MCF 10A (cell line): ENCODE measurements at regions not wholly inside any gene's neighbourhood (a gene's known extent, or its start where the extent isn't known, plus 50 kb on each side); places are given as distances from the start of the nearest gene placed in this dataset.
A peak's percentile ranks its signal among the peaks of the same experiment; 100 is the strongest.

ENCODE experiments used
- BruUV-seq: library from RNA; stranded (reverse); fragments of 400-500 nt; replicated peaks from 2 replicates; lab custom pipeline; 2021; lab: Mats Ljungman, UMichigan
- CTCF ChIA-PET: fragments of 300-600 bp; sonication (Branson Sonifier 250); formaldehyde crosslinking; extraction: SDS; loops from one replicate; lab custom pipeline; 2021; ENCODE audit warnings: antibody characterized with exemption, inconsistent platforms; lab: Yijun Ruan, JAX
- POLR2A ChIA-PET: fragments of 300-600, 350-650 bp; sonication (Branson Sonifier 250); formaldehyde crosslinking; extraction: SDS; loops from one replicate; lab custom pipeline; 2020; ENCODE audit warnings: antibody characterized with exemption, inconsistent platforms; lab: Yijun Ruan, JAX
- DNase-seq: peaks from one replicate; pipeline ENCODE4 v3.0.0-alpha.2; 2018; ENCODE audit not compliant: unreplicated experiment
- H3K27ac Mint-ChIP-seq: one replicate; pipeline ENCODE4 v1.8.0; 2022; ENCODE audit warnings: mild to moderate bottlenecking, low read depth, mixed read lengths; ENCODE audit not compliant: unreplicated experiment
- H3K27me3 Mint-ChIP-seq: one replicate; pipeline ENCODE4 v1.8.0; 2022; ENCODE audit warnings: mixed read lengths; ENCODE audit not compliant: insufficient read depth, unreplicated experiment
- H3K36me3 Mint-ChIP-seq: one replicate; pipeline ENCODE4 v1.8.0; 2022; ENCODE audit warnings: mild to moderate bottlenecking, moderate library complexity, mixed read lengths; ENCODE audit not compliant: insufficient read depth, unreplicated experiment
- H3K4me1 Mint-ChIP-seq: one replicate; pipeline ENCODE4 v1.8.0; 2022; ENCODE audit warnings: mixed read lengths; ENCODE audit not compliant: insufficient read depth, unreplicated experiment
- H3K4me3 Mint-ChIP-seq: one replicate; pipeline ENCODE4 v1.8.0; 2022; ENCODE audit warnings: mild to moderate bottlenecking, moderate library complexity, mixed read lengths; ENCODE audit not compliant: unreplicated experiment
- H3K9me3 Mint-ChIP-seq: one replicate; pipeline ENCODE4 v1.8.0; 2022; ENCODE audit warnings: mixed read lengths; ENCODE audit not compliant: unreplicated experiment
- CTCF ChIP-seq: fragments of 200-600 bp; IDR thresholded peaks from one replicate; pipeline ENCODE4 v1.8.0; 2022; ENCODE audit warnings: antibody characterized with exemption, mild to moderate bottlenecking; ENCODE audit not compliant: unreplicated experiment
- intact Hi-C: fragments of 100-400 bp; cut with micrococcal nuclease; formaldehyde crosslinking; loops from 2 replicates; pipeline ENCODE4 v1.14.1; 2022

GRCh38 chr13:33381180-33381579 is 95.6 kb upstream of the STARD13 start:
- Mint-ChIP-seq H3K27ac (no peak overlapping the region), H3K27me3 (no peaks in the 10 kb centered on the region), H3K36me3 (no peaks in the 10 kb centered on the region), H3K4me3 (no peak overlapping the region), H3K9me3 (no peaks in the 10 kb centered on the region), H3K4me1 (no peaks in the 10 kb centered on the region)
- ChIA-PET POLR2A (no interaction called here), CTCF (interaction anchor here (0.6 kb wide), 1 partner anchor 39 kb away, joined by 4 read pairs; no protein-coding TSS in a partner anchor)
- intact Hi-C loops = no loop called here
- BruUV-seq = no TSS peak
- no peak for DNase-seq
- TF ChIP-seq CTCF = no peak

- Mint-ChIP-seq H3K36me3 (no peaks in the 10 kb centered on the region), H3K4me3 (no peak overlapping the region), H3K27ac (no peak overlapping the region), H3K4me1 (no peaks in the 10 kb centered on the region), H3K27me3 (no peaks in the 10 kb centered on the region), H3K9me3 (no peaks in the 10 kb centered on the region)
- CTCF ChIA-PET = interaction anchor here (0.6 kb wide), 1 partner anchor 40 kb away, joined by 4 read pairs; no protein-coding TSS in a partner anchor
- no peak for TF ChIP-seq CTCF
- intact Hi-C loops = no loop called here
- POLR2A ChIA-PET = no interaction called here
- DNase-seq = no peak
- BruUV-seq = no TSS peak
These were observed 96.4 kb upstream of the STARD13 start for GRCh38 chr13:33381906-33382305.

GRCh38 chr13:33383724-33384577 is 98.4 kb upstream of the STARD13 start:
- POLR2A ChIA-PET = no interaction called here
- intact Hi-C loops = no loop called here
- DNase-seq = no peak
- no TSS peak for BruUV-seq
- Mint-ChIP-seq H3K9me3 (no peaks in the 10 kb centered on the region), H3K4me3 (no peak overlapping the region), H3K4me1 (peaks cover 8% of the 10 kb centered on the region), H3K27ac (no peak overlapping the region), H3K36me3 (no peaks in the 10 kb centered on the region), H3K27me3 (no peaks in the 10 kb centered on the region)
- no peak for TF ChIP-seq CTCF
- CTCF ChIA-PET = interaction anchor here (0.6 kb wide), 1 partner anchor 54 kb away, joined by 3 read pairs; no protein-coding TSS in a partner anchor

- peak; percentile 45 for DNase-seq
- no peaks in the 10 kb centered on the region for H3K36me3 Mint-ChIP-seq
- no peak for TF ChIP-seq CTCF
- intact Hi-C loops = no loop called here
- H3K27ac Mint-ChIP-seq = peak overlapping the region; percentile 43
- H3K9me3 Mint-ChIP-seq = no peaks in the 10 kb centered on the region
- ChIA-PET POLR2A (interaction anchor here (0.6 kb wide), 3 partner anchors 84 to 1158 kb away, joined by 3 read pairs; no protein-coding TSS in a partner anchor), CTCF (interaction anchor here (0.6 to 1.2 kb wide), 6 partner anchors 9 to 210 kb away, joined by 3 to 4 read pairs (median 3); no protein-coding TSS in a partner anchor)
- BruUV-seq = no TSS peak
- peaks cover 8% of the 10 kb centered on the region for H3K4me1 Mint-ChIP-seq
- no peak overlapping the region for H3K4me3 Mint-ChIP-seq
- H3K27me3 Mint-ChIP-seq = no peaks in the 10 kb centered on the region
These were observed 102.9 kb upstream of the STARD13 start for GRCh38 chr13:33388286-33388998.
